H1 (cell line): ENCODE measurements at regions not wholly inside any gene's neighbourhood (a gene's known extent, or its start where the extent isn't known, plus 50 kb on each side); places are given as distances from the start of the nearest gene placed in this dataset.

Experiments
- CTCF ChIA-PET: fragments of 300-600 bp; sonication (Branson Sonifier 250); formaldehyde crosslinking; loops from one replicate; lab custom pipeline; 2021; ENCODE audit not compliant: partially characterized antibody; lab: Charles Lee
- POLR2A ChIA-PET: fragments of 300-600 bp; sonication (Branson Sonifier 250); formaldehyde crosslinking; loops from one replicate; lab custom pipeline; 2021; ENCODE audit warnings: inconsistent platforms; ENCODE audit not compliant: partially characterized antibody; lab: Charles Lee
- DNase-seq, 2 experiments: peaks; one replicate each; pipeline versions ENCODE4 v3.0.0 to v3.0.0-alpha.2; 2010 to 2022; ENCODE audit warnings: low spot score in 2 of 2, low read depth in 1 of 2, mixed read lengths in 1 of 2
- FAIRE-seq: peaks from 2 replicates; lab custom pipeline; 2011; peaks lifted over from hg19 to GRCh38; lab: Jason Lieb, UNC
- H2AFZ ChIP-seq: 2 replicates; pipeline ENCODE4 v1.8.1; 2012; ENCODE audit warnings: low read length, inconsistent platforms
- H2AK5ac ChIP-seq: 2 replicates; pipeline ENCODE4 v1.6.1; 2013; ENCODE audit warnings: low read depth, low read length
- H2BK120ac ChIP-seq: replicated peaks from 2 replicates; pipeline ENCODE3; 2013; ENCODE audit warnings: low read depth, low read length, inconsistent platforms
- H2BK12ac ChIP-seq: 2 replicates; pipeline ENCODE4 v1.6.1; 2013; ENCODE audit warnings: low read depth, low read length
- H2BK15ac ChIP-seq: 2 replicates; pipeline ENCODE4 v1.6.1; 2013; ENCODE audit warnings: low read length
- H2BK20ac ChIP-seq: 2 replicates; pipeline ENCODE4 v1.6.1; 2013; ENCODE audit warnings: low read length
- H2BK5ac ChIP-seq: 2 replicates; pipeline ENCODE4 v1.6.1; 2013; ENCODE audit warnings: low read depth, low read length
- H3K14ac ChIP-seq: 2 replicates; pipeline ENCODE4 v1.6.1; 2013; ENCODE audit warnings: inconsistent platforms; ENCODE audit not compliant: insufficient read length
- H3K18ac ChIP-seq: 2 replicates; pipeline ENCODE4 v1.6.1; 2013; ENCODE audit warnings: low read length; ENCODE audit errors: extremely low read depth
- H3K23ac ChIP-seq: 2 replicates; pipeline ENCODE4 v1.6.1; 2013; ENCODE audit warnings: inconsistent platforms; ENCODE audit not compliant: insufficient read length
- H3K23me2 ChIP-seq: 2 replicates; pipeline ENCODE4 v1.6.1; 2013; ENCODE audit warnings: low read depth, low read length
- H3K27ac ChIP-seq: 2 replicates; pipeline ENCODE4 v1.6.1; 2011; ENCODE audit warnings: low read depth, low read length, inconsistent platforms
- H3K27me3 ChIP-seq, 4 experiments: replicated peaks in 1 of 4; 1 replicate in 1 of 4; 2 replicates in 3 of 4; pipeline versions ENCODE4 v1.6.1 to v1.8.1; 2011 to 2013; ENCODE audit warnings: low read length in 3 of 4, mild to moderate bottlenecking in 3 of 4, inconsistent platforms in 2 of 4, mixed read lengths in 2 of 4, moderate library complexity in 1 of 4; ENCODE audit not compliant: control insufficient read depth in 3 of 4, insufficient read depth in 3 of 4; ENCODE audit errors: extremely low read depth in 1 of 4
- H3K36me3 ChIP-seq, 4 experiments: 2 replicates each; pipeline versions ENCODE4 v1.6.1 to v1.8.1; 2011 to 2013; ENCODE audit warnings: mild to moderate bottlenecking in 4 of 4, low read length in 3 of 4, moderate library complexity in 2 of 4, control low read depth in 1 of 4, inconsistent platforms in 1 of 4; ENCODE audit not compliant: insufficient read depth in 4 of 4, control insufficient read depth in 2 of 4
- H3K4ac ChIP-seq: replicated peaks from 2 replicates; pipeline ENCODE3; 2013; ENCODE audit warnings: low read length, low read depth, mixed read lengths, inconsistent platforms; ENCODE audit not compliant: insufficient read length
- H3K4me1 ChIP-seq, 4 experiments: replicated peaks in 1 of 4; 1 replicate in 1 of 4; 2 replicates in 3 of 4; pipeline versions ENCODE4 v1.6.1 to v1.8.1; 2011 to 2013; ENCODE audit warnings: low read length in 3 of 4, inconsistent platforms in 2 of 4, mixed read lengths in 1 of 4; ENCODE audit not compliant: insufficient read depth in 4 of 4, control insufficient read depth in 3 of 4
- H3K4me2 ChIP-seq, 2 experiments: 2 replicates each; pipeline versions ENCODE4 v1.6.1 to v1.8.1; 2011 to 2013; ENCODE audit warnings: low read depth in 2 of 2, low read length in 2 of 2, control low read depth in 1 of 2, inconsistent platforms in 1 of 2, mild to moderate bottlenecking in 1 of 2; ENCODE audit not compliant: insufficient read depth in 1 of 2
- H3K4me3 ChIP-seq, 4 experiments: fragments of 200-600, 300-600 bp in 1 of 4; sonication (generic), shearing (Covaris generic), sonication (Bioruptor Twin) in 1 of 4; 2 replicates each; pipeline versions ENCODE4 v1.5.1 to v1.8.1; 2011 to 2016; ENCODE audit warnings: low read length in 4 of 4, low read depth in 3 of 4, control low read depth in 2 of 4, inconsistent platforms in 2 of 4, mild to moderate bottlenecking in 2 of 4, mixed read lengths in 1 of 4, moderate library complexity in 1 of 4; ENCODE audit not compliant: insufficient read depth in 2 of 4; ENCODE audit errors: extremely low read depth in 1 of 4
- H3K56ac ChIP-seq: replicated peaks from 2 replicates; pipeline ENCODE3; 2013; ENCODE audit warnings: low read depth, mild to moderate bottlenecking, mixed read lengths, low read length, inconsistent platforms; ENCODE audit not compliant: insufficient read length
- H3K79me1 ChIP-seq: 2 replicates; pipeline ENCODE4 v1.6.1; 2013; ENCODE audit warnings: low read depth, low read length, control low read depth
- H3K79me2 ChIP-seq, 2 experiments: 2 replicates each; pipeline versions ENCODE4 v1.6.1 to v1.8.1; 2012 to 2013; ENCODE audit warnings: low read length in 2 of 2, mild to moderate bottlenecking in 2 of 2, inconsistent platforms in 1 of 2; ENCODE audit not compliant: insufficient read depth in 2 of 2, control insufficient read depth in 1 of 2
- H3K9ac ChIP-seq, 4 experiments: replicated peaks in 1 of 4; 1 replicate in 1 of 4; 2 replicates in 3 of 4; pipeline versions ENCODE4 v1.6.1 to v1.8.1; 2011 to 2013; ENCODE audit warnings: low read depth in 3 of 4, low read length in 3 of 4, control low read depth in 2 of 4, mild to moderate bottlenecking in 2 of 4, moderate library complexity in 2 of 4, inconsistent platforms in 1 of 4; ENCODE audit errors: extremely low read depth in 1 of 4
- H3K9me3 ChIP-seq, 2 experiments: 2 replicates each; pipeline versions ENCODE4 v1.6.1 to v1.8.1; 2012 to 2013; ENCODE audit warnings: mild to moderate bottlenecking in 2 of 2, moderate library complexity in 2 of 2, control low read depth in 1 of 2, inconsistent platforms in 1 of 2, low read depth in 1 of 2, low read length in 1 of 2, mixed read lengths in 1 of 2; ENCODE audit not compliant: insufficient read depth in 2 of 2
- H4K20me1 ChIP-seq, 2 experiments: replicated peaks in 1 of 2; 2 replicates each; pipeline versions ENCODE3 to v1.8.1; 2011 to 2013; ENCODE audit warnings: inconsistent platforms in 2 of 2, low read length in 2 of 2, mild to moderate bottlenecking in 1 of 2; ENCODE audit not compliant: insufficient read depth in 2 of 2, control insufficient read depth in 1 of 2
- H4K5ac ChIP-seq: 2 replicates; pipeline ENCODE4 v1.6.1; 2013; ENCODE audit warnings: low read length, low read depth, mixed read lengths, inconsistent platforms; ENCODE audit not compliant: insufficient read length
- H4K8ac ChIP-seq: 2 replicates; pipeline ENCODE4 v1.8.0; 2013; ENCODE audit warnings: mild to moderate bottlenecking, moderate library complexity, low read length, inconsistent platforms; ENCODE audit not compliant: insufficient read depth; ENCODE audit errors: extremely low read depth
- H4K91ac ChIP-seq: replicated peaks from 2 replicates; pipeline ENCODE3; 2013; ENCODE audit warnings: low read length, mixed read lengths, inconsistent platforms; ENCODE audit not compliant: insufficient read length
- ATF2 ChIP-seq: IDR thresholded peaks from 2 replicates; pipeline ENCODE4 v1.6.1; 2012; ENCODE audit warnings: low read length, inconsistent platforms
- CBX5 ChIP-seq: fragments of 300-800, 300-1000 bp; sonication (generic); IDR thresholded peaks from 2 replicates; pipeline ENCODE4 v1.7.1; 2016; ENCODE audit warnings: antibody characterized with exemption, low read length, low read depth
- GABPA ChIP-seq: IDR thresholded peaks from 2 replicates; pipeline ENCODE4 v1.6.1; 2011; ENCODE audit warnings: mild to moderate bottlenecking, low read length, moderate library complexity, borderline replicate concordance; ENCODE audit not compliant: insufficient read depth
- HDAC2 ChIP-seq, 2 experiments: fragments of 300-600 bp in 1 of 2; sonication (generic) in 1 of 2; IDR thresholded peaks; 2 replicates each; pipeline ENCODE4 v1.6.1; 2011 to 2012; ENCODE audit warnings: low read depth in 2 of 2, low read length in 2 of 2, mild to moderate bottlenecking in 2 of 2, moderate library complexity in 2 of 2, borderline replicate concordance in 1 of 2, inconsistent platforms in 1 of 2
- KDM5A ChIP-seq: fragments of 200-600 bp; IDR thresholded peaks from 2 replicates; pipeline ENCODE4 v1.7.1; 2012; ENCODE audit warnings: mild to moderate bottlenecking, low read length, inconsistent platforms, mixed read lengths
- NRF1 ChIP-seq: IDR thresholded peaks from 2 replicates; pipeline ENCODE4 v1.6.1; 2011; ENCODE audit warnings: mild to moderate bottlenecking, low read depth, low read length, improper control_type of control experiment
- RNF2 ChIP-seq: fragments of 200-900, 300-1000 bp; sonication (generic); IDR thresholded peaks from 2 replicates; pipeline ENCODE4 v1.7.1; 2016; ENCODE audit warnings: borderline replicate concordance, low read depth, mild to moderate bottlenecking, antibody characterized with exemption, low read length; ENCODE audit not compliant: poor library complexity, severe bottlenecking; ENCODE audit errors: missing control alignments
- SIX5 ChIP-seq: IDR thresholded peaks from 2 replicates; pipeline ENCODE4 v1.6.1; 2011; ENCODE audit warnings: mild to moderate bottlenecking, low read depth, low read length
- SUZ12 ChIP-seq: fragments of 200-600 bp; sonication (generic); IDR thresholded peaks from 2 replicates; pipeline ENCODE4 v1.6.1; 2012; ENCODE audit warnings: mild to moderate bottlenecking, inconsistent platforms, low read length, moderate library complexity, mixed read lengths
- TBP ChIP-seq: IDR thresholded peaks from 2 replicates; pipeline ENCODE4 v1.6.1; 2011; ENCODE audit warnings: low read depth, low read length, improper control_type of control experiment
- WGBS, 2 experiments: shearing (Covaris generic) in 1 of 2; methylation state at CpG; one replicate each; pipeline versions ENCODE4 v1.1.6 to v1.1.7; 2013 to 2015; ENCODE audit warnings: low lambda C conversion rate in 2 of 2, mixed read lengths in 2 of 2, inconsistent platforms in 1 of 2, low coverage in 1 of 2, missing lambda C conversion rate in 1 of 2; ENCODE audit not compliant: insufficient replicate concordance in 2 of 2, insufficient coverage in 1 of 2, insufficient read length in 1 of 2; ENCODE audit errors: extremely low coverage in 1 of 2, missing lambda C conversion rate in 1 of 2; 5-methylcytosine and 5-hydroxymethylcytosine counted together

- no peak overlapping the region for H2BK120ac ChIP-seq
- H4K20me1 ChIP-seq: no peaks in the 10 kb centered on the region
- H2AFZ ChIP-seq: no peak overlapping the region
- H3K27me3 ChIP-seq: no peaks in the 10 kb centered on the region
- no peak overlapping the region for H4K8ac ChIP-seq
- no peak overlapping the region for H4K5ac ChIP-seq
- no peaks in the 10 kb centered on the region for H3K79me2 ChIP-seq
- H3K4me2 ChIP-seq: no peak overlapping the region
- no peaks in the 10 kb centered on the region for H3K23me2 ChIP-seq
- no peak overlapping the region for H3K9ac ChIP-seq
- H3K14ac ChIP-seq: no peak overlapping the region
- H3K36me3 ChIP-seq: no peaks in the 10 kb centered on the region
- H2BK15ac ChIP-seq: no peak overlapping the region
- CTCF ChIA-PET: interaction anchor here (0.7 kb wide), 1 partner anchor 10 kb away, joined by 3 read pairs; no protein-coding TSS in a partner anchor
- FAIRE-seq: no peak
- no peak overlapping the region for H3K18ac ChIP-seq
- H3K56ac ChIP-seq: no peak overlapping the region
- no peak overlapping the region for H2AK5ac ChIP-seq
- H3K79me1 ChIP-seq: no peaks in the 10 kb centered on the region
- H3K4me3 ChIP-seq: no peak overlapping the region
- H3K9me3 ChIP-seq: no peaks in the 10 kb centered on the region
- POLR2A ChIA-PET: no interaction called here
- H4K91ac ChIP-seq: no peak overlapping the region
- no peaks in the 10 kb centered on the region for H3K4me1 ChIP-seq
- TF ChIP-seq SUZ12 (no peak), SIX5 (no peak), TBP (no peak), KDM5A (no peak), ATF2 (no peak), HDAC2 (IDR thresholded peaks at IDR 0.05; ENCODE audit: borderline replicate concordance in 1 of 2, low read depth in 2 of 2, low read length in 2 of 2) (no peak), RNF2 (no peak), CBX5 (no peak), GABPA (no peak), NRF1 (no peak)
- TF ChIP-seq, all 59 proteins: peak for 0
- Histone ChIP-seq H3K27ac (no peak overlapping the region), H2BK5ac (no peak overlapping the region), H3K23ac (no peak overlapping the region), H3K4ac (no peak overlapping the region), H2BK12ac (no peak overlapping the region), H2BK20ac (no peak overlapping the region)
- WGBS, 2 experiments: 86% methylated on average over 3 of the region's 3 CpGs; no CpG with 5 or more reads in 1 of the 2 experiments
- no peak for DNase-seq
These were observed 251.4 kb upstream of the ZEB2 start for GRCh38 chr2:144771348-144771747.
